ENCODE measurements at regions not wholly inside any gene's neighbourhood (a gene's known extent, or its start where the extent isn't known, plus 50 kb on each side); places are given as distances from the start of the nearest gene placed in this dataset.

GRCh38 chr3:34207002-34207401 lies 408.6 kb downstream of the PDCD6IP start:
- no peak for TF ChIP-seq CTCF (conservative IDR thresholded peaks at IDR 0.05)
- no peak for TF ChIP-seq ZFX (IDR thresholded peaks at IDR 0.05)
